CD4-positive, alpha-beta T cell (primary cell): ENCODE measurements at regions not wholly inside any gene's neighbourhood (a gene's known extent, or its start where the extent isn't known, plus 50 kb on each side); places are given as distances from the start of the nearest gene placed in this dataset.

Experiments
- ATAC-seq: fragments of 200-7000 bp; cut with Tn5 transposase; one replicate; pipeline ENCODE4 v1.10.0; 2022; ENCODE audit warnings: mild to moderate bottlenecking; ENCODE audit not compliant: poor library complexity
- CTCF ChIA-PET: fragments of 350-600 bp; sonication (Branson Sonifier 250); formaldehyde crosslinking; loops from one replicate; lab custom pipeline; 2021; ENCODE audit warnings: antibody characterized with exemption, inconsistent platforms; lab: Charles Lee
- POLR2A ChIA-PET: fragments of 350-600 bp; sonication (Branson Sonifier 250); formaldehyde crosslinking; loops from one replicate; lab custom pipeline; 2021; ENCODE audit warnings: antibody characterized with exemption, inconsistent platforms; lab: Charles Lee
- DNase-seq, 14 experiments: peaks; one replicate each; pipeline ENCODE4 v3.0.0-alpha.2; 2013 to 2020; ENCODE audit warnings: mixed read lengths in 2 of 14
- H3K27ac ChIP-seq, 2 donors: one replicate each; pipeline versions ENCODE4 v1.5.1 to v1.7.0; 2013; ENCODE audit warnings: low read length in 2 of 2, low read depth in 1 of 2, mild to moderate bottlenecking in 1 of 2
- H3K27me3 ChIP-seq, 2 experiments: 1 replicate in 1 of 2; 2 replicates in 1 of 2; pipeline versions ENCODE4 v1.6.1 to v1.7.0; 2013; ENCODE audit warnings: low read length in 2 of 2, control low read depth in 1 of 2, mild to moderate bottlenecking in 1 of 2, moderate library complexity in 1 of 2; ENCODE audit not compliant: insufficient read depth in 2 of 2, control insufficient read depth in 1 of 2
- H3K36me3 ChIP-seq: one replicate; pipeline ENCODE4 v1.6.1; 2013; ENCODE audit warnings: low read length, control low read depth; ENCODE audit not compliant: insufficient read depth
- H3K4me1 ChIP-seq: one replicate; pipeline ENCODE4 v1.6.1; 2013; ENCODE audit warnings: low read length, control low read depth; ENCODE audit not compliant: insufficient read depth
- H3K4me3 ChIP-seq: one replicate; pipeline ENCODE4 v1.5.1; 2013; ENCODE audit warnings: mild to moderate bottlenecking, low read length, moderate library complexity
- H3K9me3 ChIP-seq, 2 experiments: 1 replicate in 1 of 2; 2 replicates in 1 of 2; pipeline versions ENCODE4 v1.6.1 to v1.7.0; 2013; ENCODE audit warnings: low read length in 2 of 2, mild to moderate bottlenecking in 2 of 2, control low read depth in 1 of 2, moderate library complexity in 1 of 2; ENCODE audit not compliant: control insufficient read depth in 1 of 2, insufficient read depth in 1 of 2
- H3K27ac Mint-ChIP-seq: one replicate; pipeline ENCODE4 v1.8.0; 2020; ENCODE audit warnings: mixed read lengths
- H3K27me3 Mint-ChIP-seq: one replicate; pipeline ENCODE4 v1.8.0; 2021; ENCODE audit warnings: mixed read lengths
- H3K36me3 Mint-ChIP-seq: one replicate; pipeline ENCODE4 v1.8.0; 2021; ENCODE audit warnings: low read depth, mixed read lengths
- H3K4me1 Mint-ChIP-seq: one replicate; pipeline ENCODE4 v1.8.0; 2021; ENCODE audit warnings: low read depth, mixed read lengths
- H3K4me3 Mint-ChIP-seq: one replicate; pipeline ENCODE4 v1.8.0; 2020; ENCODE audit warnings: mild to moderate bottlenecking, mixed read lengths
- H3K9me3 Mint-ChIP-seq: one replicate; pipeline ENCODE4 v1.8.0; 2020; ENCODE audit warnings: mixed read lengths
- CTCF ChIP-seq: fragments of 200-600 bp; IDR thresholded peaks from one replicate; pipeline ENCODE4 v1.8.0; 2022; ENCODE audit warnings: antibody characterized with exemption, mild to moderate bottlenecking
- intact Hi-C, 2 experiments: fragments of 100-400 bp; cut with DNase I in 1 of 2; cut with micrococcal nuclease in 1 of 2; formaldehyde crosslinking; loops; one replicate each; pipeline versions ENCODE4 v1.15.1 to v1.9.0; 2023 to 2025; cut with DNase I, micrococcal nuclease

DNA sequence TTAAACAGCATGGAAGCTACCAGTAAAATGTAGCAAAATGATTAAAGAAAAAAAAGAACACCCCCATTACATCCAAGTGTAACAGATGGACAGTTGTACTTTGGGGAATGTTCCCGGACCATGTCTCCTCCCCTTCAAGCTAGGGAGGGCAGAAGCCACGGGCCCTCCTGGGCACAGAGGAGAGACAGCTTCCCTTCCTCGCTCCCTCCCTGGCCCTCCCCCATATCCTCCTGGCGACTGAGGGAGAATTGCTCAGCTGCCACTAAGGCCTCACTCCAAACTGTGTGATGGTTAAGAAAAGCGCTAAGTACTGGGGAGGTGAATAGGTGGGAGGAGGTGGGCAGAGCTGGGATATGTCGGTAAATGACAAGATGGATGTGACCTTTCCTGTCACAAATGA is 358.0 kb downstream of the HRH4 start:
- H3K9me3 Mint-ChIP-seq = peaks cover 2% of the 10 kb centered on the region
- no peaks in the 10 kb centered on the region for H3K27me3 ChIP-seq

DNA sequence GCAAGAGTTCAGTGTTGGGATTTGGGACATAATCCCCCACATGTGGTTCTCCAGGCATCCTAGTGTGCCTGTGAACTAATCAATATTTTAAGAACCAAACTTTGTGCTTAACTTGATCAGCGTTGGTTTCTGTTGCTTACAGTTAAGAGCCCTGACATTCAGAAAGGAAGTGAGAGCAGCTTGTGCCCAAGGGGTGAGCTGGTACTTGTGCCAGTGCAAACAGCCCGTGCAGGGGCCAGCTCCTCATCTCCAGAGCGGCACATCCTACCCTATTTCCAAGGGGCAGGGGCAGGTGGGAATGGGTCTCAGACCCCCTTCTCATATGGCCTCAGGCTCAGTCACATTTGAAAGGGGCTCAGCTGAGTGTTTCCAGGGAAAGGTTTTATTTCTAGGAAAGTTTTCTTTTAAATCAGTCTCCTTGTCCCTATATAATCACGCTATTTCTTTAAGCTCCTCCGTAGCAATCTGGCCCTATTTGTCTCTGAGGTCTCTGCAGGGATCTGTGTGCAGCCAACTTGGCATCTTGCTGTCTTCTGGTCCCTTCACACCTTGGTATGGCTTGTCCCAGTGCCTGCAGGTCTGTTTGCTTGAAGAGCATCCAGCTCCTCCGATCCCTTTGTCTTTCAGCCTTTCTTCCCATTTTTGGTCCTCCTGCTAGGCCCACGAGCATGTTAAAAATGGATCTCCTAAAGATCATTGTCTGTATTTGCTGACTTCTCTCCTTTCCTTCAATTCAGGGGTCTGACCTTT is 358.9 kb downstream of the HRH4 start:
- Histone ChIP-seq H3K36me3 (no peaks in the 10 kb centered on the region), H3K27ac (no peak overlapping the region), H3K9me3 (no peaks in the 10 kb centered on the region), H3K27me3 (no peaks in the 10 kb centered on the region), H3K4me3 (no peak overlapping the region), H3K4me1 (no peaks in the 10 kb centered on the region)
- ATAC-seq (no peak), DNase-seq (no peak)
- H3K9me3 Mint-ChIP-seq = peaks cover 2% of the 10 kb centered on the region
- H3K36me3 Mint-ChIP-seq = no peaks in the 10 kb centered on the region
- ChIA-PET CTCF (no interaction called here), POLR2A (no interaction called here)
- intact Hi-C loops = no loop called here
- H3K4me1 Mint-ChIP-seq = no peaks in the 10 kb centered on the region
- no peak overlapping the region for H3K4me3 Mint-ChIP-seq
- H3K27me3 Mint-ChIP-seq = peaks cover 11% of the 10 kb centered on the region
- no peak for TF ChIP-seq CTCF
- H3K27ac Mint-ChIP-seq = no peak overlapping the region

More for the DNA sequence above, 358.0 kb downstream of the HRH4 start:
- Mint-ChIP-seq H3K4me3 (no peak overlapping the region), H3K27ac (no peak overlapping the region), H3K36me3 (no peaks in the 10 kb centered on the region), H3K27me3 (peaks cover 11% of the 10 kb centered on the region), H3K4me1 (no peaks in the 10 kb centered on the region)
- no peaks in the 10 kb centered on the region for H3K4me1 ChIP-seq
- no peaks in the 10 kb centered on the region for H3K9me3 ChIP-seq
- POLR2A ChIA-PET = no interaction called here
- DNase-seq (no peak), ATAC-seq (no peak)
- CTCF ChIA-PET = no interaction called here
- TF ChIP-seq CTCF = no peak
- H3K27ac ChIP-seq = no peak overlapping the region
- no peak overlapping the region for H3K4me3 ChIP-seq
- no peaks in the 10 kb centered on the region for H3K36me3 ChIP-seq
- intact Hi-C loops = no loop called here

- H3K4me3 ChIP-seq = no peak overlapping the region
- no peaks in the 10 kb centered on the region for H3K27me3 ChIP-seq
- no peak for TF ChIP-seq CTCF
- DNase-seq (no peak), ATAC-seq (no peak)
- Mint-ChIP-seq H3K27ac (no peak overlapping the region), H3K4me1 (no peaks in the 10 kb centered on the region), H3K4me3 (no peak overlapping the region), H3K9me3 (peaks cover 2% of the 10 kb centered on the region), H3K36me3 (no peaks in the 10 kb centered on the region), H3K27me3 (peaks cover 6% of the 10 kb centered on the region)
- H3K9me3 ChIP-seq = no peaks in the 10 kb centered on the region
- POLR2A ChIA-PET = no interaction called here
- no peak overlapping the region for H3K27ac ChIP-seq
- intact Hi-C loops = no loop called here
- no peaks in the 10 kb centered on the region for H3K4me1 ChIP-seq
- no peaks in the 10 kb centered on the region for H3K36me3 ChIP-seq
- CTCF ChIA-PET = no interaction called here
Measured at GRCh38 chr18:24825397-24825796, 365.0 kb downstream of the HRH4 start.
